Suppressor macrophage treated with lipopolysaccharide for 4 hours (primary cell): ENCODE measurements at regions not wholly inside any gene's neighbourhood (a gene's known extent, or its start where the extent isn't known, plus 50 kb on each side); places are given as distances from the start of the nearest gene placed in this dataset.

Experiments
- DNase-seq: peaks from one replicate; pipeline ENCODE4 v3.0.0-alpha.2; 2020

DNA sequence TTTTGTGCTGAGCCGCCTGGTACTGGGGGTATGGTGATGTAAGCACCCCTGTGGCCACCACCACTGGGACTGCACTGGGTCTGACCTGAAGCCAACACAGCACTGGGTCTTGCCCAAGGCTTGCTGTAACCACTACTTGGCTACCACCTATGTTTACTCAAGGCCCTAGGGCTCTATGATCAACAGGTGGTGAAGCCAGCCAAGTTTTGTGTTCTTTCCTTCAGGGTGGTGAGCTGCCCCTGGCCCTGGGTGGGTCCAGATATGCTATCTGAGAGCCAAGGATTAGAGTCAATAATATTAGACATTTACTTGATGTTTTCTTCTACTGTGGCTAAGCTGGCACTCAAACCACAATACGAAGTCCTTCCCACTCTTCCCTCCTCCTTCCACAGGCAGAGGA lies 55.1 kb upstream of the PAGE4 start:
- no peak for DNase-seq

DNA sequence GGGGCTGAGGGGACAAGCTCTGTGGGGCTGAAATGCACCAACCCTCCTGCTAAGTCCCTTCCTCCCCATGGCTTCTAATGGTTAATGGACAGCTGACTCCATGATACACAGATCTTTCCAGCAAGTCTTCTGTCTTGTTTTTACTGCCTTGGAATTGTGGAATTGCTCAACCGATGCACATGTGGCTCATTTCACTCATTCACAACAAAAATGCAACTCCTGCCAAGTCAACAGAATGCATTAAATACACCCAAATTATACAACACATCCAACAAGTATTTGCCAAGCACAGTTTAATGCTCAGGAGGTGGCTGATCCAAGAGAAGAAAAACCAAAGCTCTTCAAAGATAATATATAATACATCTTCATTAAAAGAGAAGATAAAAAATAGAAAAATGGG lies 61.9 kb upstream of the PAGE4 start:
- no peak for DNase-seq

GRCh38 chrX:49762175-49762720 lies 66.5 kb upstream of the PAGE1 start:
- no peak for DNase-seq

GRCh38 chrX:49761481-49761880 lies 65.7 kb upstream of the PAGE1 start:
- DNase-seq: peak; percentile 17

DNA sequence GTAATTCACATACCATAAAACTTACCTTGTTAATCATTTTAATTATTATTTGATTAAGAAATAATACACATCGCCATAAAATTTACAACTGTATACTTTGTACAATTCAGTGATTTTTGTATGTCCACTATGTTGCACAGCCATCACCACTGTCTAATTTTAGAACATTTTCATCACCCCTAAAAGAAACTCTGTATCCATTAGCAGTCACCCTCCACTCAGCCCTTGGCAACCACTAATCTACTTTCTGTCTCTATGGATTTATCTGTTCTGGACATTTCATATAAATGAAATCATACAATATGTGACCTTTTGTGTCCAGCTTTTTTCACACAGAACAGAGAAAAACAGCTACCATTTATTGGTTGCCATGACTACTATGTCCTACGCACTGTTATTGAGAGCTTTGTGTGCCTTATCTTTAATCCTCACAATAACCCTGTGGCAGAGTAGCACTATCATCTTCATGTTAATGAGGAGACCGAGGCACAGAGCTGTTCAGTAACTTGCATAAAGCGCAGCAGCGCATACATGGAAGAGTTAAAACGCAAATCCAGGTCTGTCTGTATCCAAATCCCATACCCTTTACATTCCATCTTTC lies 64.6 kb upstream of the PAGE1 start:
- DNase-seq: no peak

DNA sequence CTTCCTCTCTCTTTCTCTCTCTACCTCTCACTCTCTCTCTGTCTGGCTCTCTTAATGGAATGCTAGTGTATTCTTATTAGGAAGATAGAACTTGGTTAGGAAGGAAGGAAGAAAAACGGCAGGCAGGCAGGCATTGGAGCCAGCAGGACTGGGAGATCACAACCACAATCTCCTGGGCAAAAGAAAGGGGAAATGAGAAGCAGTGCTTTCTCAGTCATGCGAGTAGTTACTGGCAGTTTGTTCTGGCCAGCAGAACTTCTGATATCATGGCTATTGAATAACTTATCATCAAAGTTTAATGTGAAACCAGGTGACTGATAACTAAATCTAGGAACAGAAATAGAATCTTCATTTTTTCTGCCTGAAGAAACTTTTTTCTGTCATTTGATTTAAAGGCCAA lies 60.9 kb upstream of the PAGE1 start:
- peak; percentile 5 for DNase-seq

DNA sequence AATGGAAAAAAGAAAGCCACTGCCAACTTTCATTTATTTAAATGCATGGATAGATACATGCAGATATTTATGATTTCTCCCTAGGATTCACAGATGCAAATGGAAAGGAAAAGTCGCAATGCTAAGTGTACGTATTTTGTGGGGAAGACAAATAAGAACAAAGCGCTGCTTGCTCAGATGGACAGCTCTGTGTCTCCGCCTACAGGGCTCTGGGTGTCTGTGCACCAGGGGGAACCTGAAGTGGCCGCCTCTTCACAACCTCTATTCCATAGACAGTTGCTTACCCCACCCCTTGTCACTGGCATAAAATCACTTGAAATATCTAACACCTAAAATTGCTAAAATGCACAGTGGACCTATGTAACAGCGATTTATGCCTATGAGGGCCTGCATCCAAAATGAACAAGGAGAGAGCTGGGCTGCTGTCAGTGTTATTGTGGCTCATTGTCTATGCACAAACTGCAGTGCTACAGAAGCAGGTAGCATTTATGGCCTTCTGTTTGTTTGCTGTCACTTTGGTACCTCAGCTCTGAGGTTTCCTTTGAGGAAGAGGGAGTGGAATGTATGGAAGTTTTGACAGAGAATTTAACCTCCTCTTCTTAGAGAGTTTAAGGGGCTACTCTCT lies 58.6 kb upstream of the PAGE1 start:
- peak; percentile 57 for DNase-seq

- DNase-seq: no peak
These were observed 57.9 kb upstream of the PAGE1 start for GRCh38 chrX:49753691-49754090.

DNA sequence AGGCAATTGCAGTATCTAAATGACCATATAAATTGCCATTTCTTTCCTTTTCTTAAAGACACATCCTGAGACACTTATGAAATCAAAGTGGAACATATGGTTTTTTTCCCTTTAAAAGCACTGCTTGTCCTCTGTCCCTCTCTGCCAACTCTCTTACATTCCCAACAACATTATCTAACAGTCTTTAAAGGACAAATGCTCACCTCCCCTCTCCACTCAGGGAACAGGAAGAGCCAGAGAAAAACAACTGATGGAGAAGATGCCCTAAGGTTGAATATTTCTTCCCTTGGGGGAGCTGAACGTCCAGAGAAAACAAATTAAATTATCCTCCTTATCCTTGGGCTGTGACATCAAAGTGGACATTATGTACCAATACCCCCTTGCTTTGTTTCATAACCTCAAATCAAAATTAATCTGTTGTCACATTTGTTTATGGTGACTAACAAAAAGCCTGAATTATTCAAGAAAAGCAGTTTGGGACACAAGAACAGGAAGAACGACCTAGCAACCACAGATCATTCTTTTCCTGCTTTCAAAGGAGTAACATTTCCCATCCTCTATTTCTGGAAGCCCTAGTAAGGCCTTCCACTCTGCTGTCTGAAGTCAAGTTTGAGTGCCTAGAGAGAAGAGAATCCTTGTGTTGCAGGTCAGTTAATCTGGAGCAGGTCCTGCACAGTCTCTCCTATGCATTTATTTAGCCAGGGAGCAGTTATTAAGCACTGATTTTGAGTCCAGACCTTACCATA lies 52.6 kb upstream of the PAGE1 start:
- DNase-seq: peak; percentile 11

DNA sequence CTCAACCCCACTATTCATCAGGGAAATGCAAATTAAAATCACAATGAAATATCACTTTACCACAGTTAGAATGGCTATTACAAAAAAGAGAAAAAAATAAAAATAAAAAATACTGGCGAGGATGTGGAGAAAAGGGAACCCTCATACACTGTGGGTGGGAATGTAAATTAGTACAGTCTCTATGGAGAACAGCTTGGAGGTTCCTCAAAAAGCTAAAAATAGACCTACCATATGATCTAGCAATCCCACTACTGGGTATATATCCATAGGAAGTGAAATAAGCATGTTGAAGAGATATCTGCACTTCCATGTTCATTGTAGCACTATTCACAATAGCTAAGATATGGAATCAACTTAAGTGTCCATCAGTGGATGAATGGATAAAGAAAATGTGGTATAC lies 50.5 kb upstream of the PAGE1 start:
- DNase-seq: peak; percentile 29
